Adrenal gland (tissue), 9 donors: ENCODE measurements at regions not wholly inside any gene's neighbourhood (a gene's known extent, or its start where the extent isn't known, plus 50 kb on each side); places are given as distances from the start of the nearest gene placed in this dataset.
A peak's percentile ranks its signal among the peaks of the same experiment; 100 is the strongest.

Experiments
- DNase-seq, 7 donors: peaks; one replicate each; pipeline ENCODE4 v3.0.0-alpha.2; 2019 to 2020
- H3K27ac ChIP-seq, 5 donors: fragments of 200-600 bp; sonication (generic) in 4 of 5; 1 replicate in 3 of 5; 2 replicates in 2 of 5; pipeline versions ENCODE4 v1.5.1 to v1.8.0; 2016 to 2020; ENCODE audit warnings: mild to moderate bottlenecking in 1 of 5
- H3K27me3 ChIP-seq: fragments of 200-600 bp; 2 replicates; pipeline ENCODE4 v1.8.0; 2021
- H3K36me3 ChIP-seq, 2 donors: fragments of 200-600 bp; replicated peaks in 1 of 2; 1 replicate in 1 of 2; 2 replicates in 1 of 2; pipeline versions ENCODE4 v1.5.1 to v1.8.0; 2018 to 2022
- H3K4me1 ChIP-seq, 2 donors: fragments of 200-600 bp; replicated peaks in 1 of 2; 1 replicate in 1 of 2; 2 replicates in 1 of 2; pipeline versions ENCODE4 v1.5.1 to v1.8.0; 2018 to 2021
- H3K4me3 ChIP-seq, 4 donors: fragments of 200-600 bp; sonication (generic) in 3 of 4; one replicate each; pipeline ENCODE4 v1.5.1; 2016 to 2018
- H3K9me3 ChIP-seq, 3 donors: fragments of 200-600 bp; sonication (generic) in 1 of 3; replicated peaks in 1 of 3; 1 replicate in 2 of 3; 2 replicates in 1 of 3; pipeline versions ENCODE4 v1.5.1 to v1.8.0; 2016 to 2021
- POLR2A ChIP-seq, 2 donors: fragments of 450-650 bp; IDR thresholded peaks; one replicate each; pipeline ENCODE4 v1.6.1; 2017; ENCODE audit warnings: antibody characterized with exemption in 2 of 2, mild to moderate bottlenecking in 2 of 2, moderate library complexity in 1 of 2
- WGBS, 4 donors: extraction: QIAGEN DNeasy Blood & Tissue Kit in 2 of 4; methylation state at CpG; one replicate each; pipeline versions ENCODE4 v1.1.5 to v1.1.7; 2013 to 2017; 5-methylcytosine and 5-hydroxymethylcytosine counted together
- intact Hi-C, 2 donors: fragments of 100-400 bp; cut with DNase I; formaldehyde crosslinking; loops; one replicate each; pipeline versions ENCODE4 v1.14.1 to v1.15.0; 2022 to 2023
- TF ChIP-seq, protein P1 (sequence below), 6 experiments: fragments of 450-650 bp in 4 of 6; fragments of 200-600 bp in 2 of 6; sonication (generic) in 1 of 6; IDR thresholded peaks; 1 replicate in 5 of 6; 2 replicates in 1 of 6; pipeline versions ENCODE4 v1.5.1 to v1.8.0; 2016 to 2021; ENCODE audit warnings: antibody characterized with exemption in 6 of 6, mild to moderate bottlenecking in 2 of 6, moderate library complexity in 1 of 6
- donor health status: healthy with polysubstance abuse.
- donor health status: Bipolar disorder and iron deficiency.
- donor health status: DM: yes; HTN: yes; CAD: no.
- donor health status: DM: no; HTN: no; CAD: no.
- donor health status: DM: no; HTN: no; CAD: no.

DNA sequence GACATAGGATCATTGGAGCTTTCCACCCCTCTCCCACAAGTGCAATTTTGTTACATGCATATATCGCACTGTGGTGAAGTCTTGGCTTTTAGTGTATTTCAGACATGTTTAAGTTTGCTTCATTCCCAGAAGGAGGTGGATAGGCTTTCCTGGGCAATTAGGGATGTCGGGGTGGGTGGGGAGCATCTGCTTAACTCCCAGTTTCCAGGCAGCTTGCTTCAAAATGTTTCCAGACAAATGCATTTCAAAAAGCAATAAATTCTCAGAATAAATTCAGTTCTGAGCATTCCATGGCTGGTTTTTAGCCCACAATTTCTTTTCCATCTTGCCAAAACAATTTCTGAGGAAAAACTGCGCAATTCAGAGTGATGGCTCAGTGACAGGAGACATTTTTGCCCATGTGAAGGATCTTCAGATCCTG, 227.7 kb upstream of the ZPLD1 start:
- Histone ChIP-seq H3K36me3 (no peaks in the 10 kb centered on the region), H3K27me3 (no peaks in the 10 kb centered on the region), H3K4me3 (no peak overlapping the region), H3K9me3 (no peaks in the 10 kb centered on the region), H3K27ac (no peak overlapping the region), H3K4me1 (no peaks in the 10 kb centered on the region)
- DNase-seq, result no peak
- intact Hi-C loops, result no loop called here
- TF ChIP-seq, protein P1, sequence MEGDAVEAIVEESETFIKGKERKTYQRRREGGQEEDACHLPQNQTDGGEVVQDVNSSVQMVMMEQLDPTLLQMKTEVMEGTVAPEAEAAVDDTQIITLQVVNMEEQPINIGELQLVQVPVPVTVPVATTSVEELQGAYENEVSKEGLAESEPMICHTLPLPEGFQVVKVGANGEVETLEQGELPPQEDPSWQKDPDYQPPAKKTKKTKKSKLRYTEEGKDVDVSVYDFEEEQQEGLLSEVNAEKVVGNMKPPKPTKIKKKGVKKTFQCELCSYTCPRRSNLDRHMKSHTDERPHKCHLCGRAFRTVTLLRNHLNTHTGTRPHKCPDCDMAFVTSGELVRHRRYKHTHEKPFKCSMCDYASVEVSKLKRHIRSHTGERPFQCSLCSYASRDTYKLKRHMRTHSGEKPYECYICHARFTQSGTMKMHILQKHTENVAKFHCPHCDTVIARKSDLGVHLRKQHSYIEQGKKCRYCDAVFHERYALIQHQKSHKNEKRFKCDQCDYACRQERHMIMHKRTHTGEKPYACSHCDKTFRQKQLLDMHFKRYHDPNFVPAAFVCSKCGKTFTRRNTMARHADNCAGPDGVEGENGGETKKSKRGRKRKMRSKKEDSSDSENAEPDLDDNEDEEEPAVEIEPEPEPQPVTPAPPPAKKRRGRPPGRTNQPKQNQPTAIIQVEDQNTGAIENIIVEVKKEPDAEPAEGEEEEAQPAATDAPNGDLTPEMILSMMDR (IDR thresholded peaks at IDR 0.05), result no peak
- TF ChIP-seq POLR2A (IDR thresholded peaks at IDR 0.05), result no peak
- 90 to 95% (median 91%) methylated on average over 3 of the region's 3 CpGs for WGBS, 4 donors

DNA sequence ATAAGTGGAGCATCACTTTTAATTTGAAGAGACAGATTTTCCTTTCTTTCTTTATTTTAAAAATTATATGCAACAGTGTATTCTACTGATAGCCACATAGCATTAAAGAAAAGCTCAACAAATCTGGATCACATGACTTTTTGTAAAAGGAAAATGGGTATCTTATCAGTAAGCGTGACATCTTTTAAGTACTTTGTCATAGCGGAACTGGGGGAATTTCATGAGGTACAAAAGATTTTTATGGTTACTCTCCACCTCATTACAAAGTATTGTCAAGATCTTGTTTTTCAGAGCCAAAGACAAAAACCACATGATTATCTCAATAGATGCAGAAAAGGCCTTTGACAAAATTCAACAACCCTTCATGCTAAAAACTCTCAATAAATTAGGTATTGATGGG, 219.6 kb upstream of the ZPLD1 start:
- no peak for DNase-seq
- no peak for TF ChIP-seq POLR2A (IDR thresholded peaks at IDR 0.05)
- TF ChIP-seq, protein P1 (IDR thresholded peaks at IDR 0.05), result no peak
- 82 to 93% (median 90%) methylated on average over 2 of the region's 2 CpGs for WGBS, 4 donors
- Histone ChIP-seq H3K9me3 (no peaks in the 10 kb centered on the region), H3K4me3 (no peak overlapping the region), H3K4me1 (no peaks in the 10 kb centered on the region), H3K27me3 (no peaks in the 10 kb centered on the region), H3K36me3 (no peaks in the 10 kb centered on the region), H3K27ac (no peak overlapping the region)
- intact Hi-C loops, result no loop called here

DNA sequence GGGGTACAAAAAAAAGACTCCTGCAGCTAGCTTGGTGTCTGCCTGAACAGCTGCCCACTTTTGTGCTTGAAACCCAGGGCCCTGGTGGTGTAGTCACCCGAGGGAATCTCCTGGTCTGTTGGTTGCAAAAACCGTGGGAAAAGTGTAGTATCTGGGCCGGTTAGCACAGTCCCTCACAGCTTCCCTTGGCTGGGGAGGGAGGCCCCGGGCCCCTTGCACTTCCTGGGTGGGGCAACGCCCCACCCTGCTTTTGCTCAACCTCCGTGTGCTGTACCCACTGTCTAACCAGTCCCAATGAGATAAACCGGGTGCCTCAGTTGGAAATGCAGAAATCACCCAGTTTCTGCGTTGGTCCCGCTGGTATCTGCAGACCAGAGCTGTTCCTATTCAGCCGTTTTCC, 211.7 kb upstream of the ZPLD1 start:
- intact Hi-C loops, result loop anchor here (5.0 kb wide), 2 partner anchors 356 to 411 kb away; no protein-coding TSS in a partner anchor
- WGBS, 4 donors, result 63 to 75% (median 71%) methylated on average over 4 to 10 of the region's 10 CpGs

DNA sequence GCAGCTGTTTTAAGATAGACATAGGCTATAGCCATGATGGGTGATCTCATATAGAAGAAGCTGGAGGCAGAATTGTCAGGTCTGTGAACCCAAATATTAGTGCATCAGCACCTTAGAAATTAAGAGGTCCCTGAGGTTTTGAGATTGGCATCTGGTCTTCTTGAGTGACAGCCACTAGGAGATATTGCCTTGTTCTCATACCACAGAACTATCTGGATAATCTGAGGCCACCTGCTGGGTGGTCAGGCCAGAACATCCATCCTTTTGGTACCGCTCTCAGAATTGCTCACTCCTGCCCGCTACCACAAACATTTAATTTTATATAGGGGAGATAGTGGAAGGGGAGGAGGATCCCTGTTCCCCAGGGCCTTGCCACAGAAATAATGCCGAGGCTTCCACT, 210.6 kb upstream of the ZPLD1 start:
- WGBS, 4 donors, result 73 to 80% (median 77%) methylated on average over 3 of the region's 3 CpGs
- Histone ChIP-seq H3K36me3 (no peaks in the 10 kb centered on the region), H3K4me1 (peaks cover 0 to 3% of the 10 kb centered on the region in 2 donors), H3K27me3 (no peaks in the 10 kb centered on the region), H3K9me3 (no peaks in the 10 kb centered on the region), H3K4me3 (no peak overlapping the region), H3K27ac (no peak overlapping the region)
- DNase-seq, result no peak
- TF ChIP-seq, protein P1 (IDR thresholded peaks at IDR 0.05), result peak in 4 of 6 experiments; percentile 14 to 33 (median 18)
- TF ChIP-seq POLR2A (IDR thresholded peaks at IDR 0.05), result no peak
- intact Hi-C loops, result loop anchor here (5.0 kb wide), 2 partner anchors 357 to 412 kb away; no protein-coding TSS in a partner anchor

More for the DNA sequence above, 211.7 kb upstream of the ZPLD1 start:
- Histone ChIP-seq H3K36me3 (no peaks in the 10 kb centered on the region), H3K9me3 (no peaks in the 10 kb centered on the region), H3K4me3 (no peak overlapping the region), H3K27me3 (no peaks in the 10 kb centered on the region), H3K4me1 (peaks cover 0 to 3% of the 10 kb centered on the region in 2 donors), H3K27ac (no peak overlapping the region)
- TF ChIP-seq, protein P1 (IDR thresholded peaks at IDR 0.05), result no peak
- TF ChIP-seq POLR2A (IDR thresholded peaks at IDR 0.05), result no peak
- DNase-seq, result no peak
